VCaP (cell line): ENCODE measurements at regions not wholly inside any gene's neighbourhood (a gene's known extent, or its start where the extent isn't known, plus 50 kb on each side); places are given as distances from the start of the nearest gene placed in this dataset.

Experiments
- H3K27ac ChIP-seq: fragments of 450-650 bp; 2 replicates; pipeline ENCODE4 v1.5.1; 2017
- CTCF ChIP-seq: fragments of 450-650 bp; conservative IDR thresholded peaks from 2 replicates; pipeline ENCODE4 v1.5.1; 2017; ENCODE audit warnings: mild to moderate bottlenecking, moderate library complexity

- TF ChIP-seq CTCF: no peak
- no peak overlapping the region for H3K27ac ChIP-seq
Observed at GRCh38 chr6:14328163-14328562, 210.6 kb downstream of the CD83 start.

GRCh38 chr6:14333556-14334305 lies 216.2 kb downstream of the CD83 start:
- no peak for TF ChIP-seq CTCF
- no peak overlapping the region for H3K27ac ChIP-seq

GRCh38 chr6:14335071-14335470 lies 217.5 kb downstream of the CD83 start:
- no peak overlapping the region for H3K27ac ChIP-seq

DNA sequence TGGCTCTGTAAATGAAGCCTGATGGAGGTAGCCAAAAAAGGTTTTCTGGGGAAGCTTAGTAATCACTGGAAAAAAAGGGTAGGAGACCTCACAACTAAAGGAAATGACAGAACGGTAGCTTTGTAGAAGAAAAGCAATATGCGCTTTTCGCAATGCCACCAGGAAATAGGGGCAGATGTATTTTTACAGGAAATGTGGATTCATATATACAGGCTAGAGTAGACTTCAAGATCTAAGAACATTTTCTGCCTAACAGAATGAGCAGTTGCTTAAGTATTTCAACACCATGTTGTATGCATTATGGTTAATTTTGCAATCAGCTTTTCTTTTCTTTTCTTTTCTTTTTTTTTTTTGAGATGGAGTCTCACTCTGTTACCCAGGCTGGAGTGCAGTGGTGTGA lies 219.6 kb downstream of the CD83 start:
- H3K27ac ChIP-seq: no peak overlapping the region
- no peak for TF ChIP-seq CTCF

More at GRCh38 chr6:14335071-14335470, 217.5 kb downstream of the CD83 start:
- TF ChIP-seq CTCF: no peak

DNA sequence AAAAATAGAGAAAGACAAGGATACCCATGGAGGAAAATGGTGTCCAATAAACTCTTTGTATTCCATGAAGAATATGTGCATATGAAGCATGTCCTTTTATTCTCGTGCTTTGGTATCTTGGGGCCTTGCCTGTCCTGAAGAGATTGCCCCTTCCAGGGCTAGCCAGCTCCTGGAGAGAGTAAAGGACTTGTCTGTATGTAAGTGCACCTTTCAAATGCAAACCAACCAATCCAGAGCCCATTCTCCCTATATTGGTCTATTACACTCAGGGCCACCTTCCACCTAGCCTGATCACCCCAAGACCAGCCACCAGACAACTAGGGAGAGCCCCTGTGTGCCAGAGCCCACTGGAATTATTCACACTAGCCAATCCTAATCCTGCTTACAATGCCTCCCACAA lies 221.6 kb downstream of the CD83 start:
- TF ChIP-seq CTCF: no peak

DNA sequence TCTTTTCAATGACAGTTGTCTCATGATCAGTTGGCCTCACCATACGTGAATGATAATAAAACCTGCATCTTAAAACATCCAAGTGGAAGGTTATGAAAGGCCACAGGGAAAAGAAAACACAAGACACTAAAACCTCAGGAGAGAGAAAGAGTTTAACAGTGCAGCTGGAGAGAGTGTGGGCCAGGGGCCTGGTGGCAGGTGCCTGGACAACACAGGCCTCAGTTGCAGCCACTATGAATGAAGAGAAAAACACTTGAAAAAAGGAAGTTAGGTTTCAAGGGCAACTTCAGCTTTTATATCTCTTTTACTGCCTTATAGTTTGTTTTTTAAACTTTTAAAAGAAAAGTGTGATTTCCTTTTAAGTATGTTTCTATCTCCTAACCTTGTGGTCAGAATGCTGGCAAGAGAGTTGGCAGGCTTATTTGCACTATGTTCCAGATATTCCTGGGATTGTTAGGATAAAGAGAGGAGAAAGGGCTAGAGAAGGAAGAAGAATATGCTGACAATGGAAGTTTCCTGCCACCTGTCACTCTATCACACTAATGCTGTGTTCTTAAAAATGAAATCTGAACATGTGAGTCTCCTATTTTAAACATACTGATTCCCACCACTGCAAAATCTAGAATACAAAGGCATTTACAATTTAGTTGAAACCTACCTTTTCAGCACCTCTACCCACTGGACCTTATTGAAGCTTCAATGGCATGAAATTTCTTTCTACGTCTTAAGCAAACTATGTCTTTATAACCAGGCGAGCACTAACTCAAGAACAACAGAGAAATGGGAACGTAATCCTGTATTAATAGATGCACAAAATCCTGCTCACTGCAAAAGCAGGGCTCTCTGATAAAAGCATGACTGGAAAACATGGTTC lies 222.4 kb downstream of the CD83 start:
- no peak overlapping the region for H3K27ac ChIP-seq
- no peak for TF ChIP-seq CTCF

More for the DNA sequence above, 221.6 kb downstream of the CD83 start:
- H3K27ac ChIP-seq: no peak overlapping the region

- no peak overlapping the region for H3K27ac ChIP-seq
- no peak for TF ChIP-seq CTCF
Observed at GRCh38 chr6:14344486-14344885, 226.9 kb downstream of the CD83 start.
